Retinal pigment epithelial cell (primary cell): ENCODE measurements at regions not wholly inside any gene's neighbourhood (a gene's known extent, or its start where the extent isn't known, plus 50 kb on each side); places are given as distances from the start of the nearest gene placed in this dataset.

Experiments used
- DNase-seq: peaks from one replicate; pipeline ENCODE4 v3.0.0-alpha.2; 2010; ENCODE audit warnings: low read depth
- H3K4me3 ChIP-seq: 2 replicates; pipeline ENCODE4 v1.5.1; 2011; ENCODE audit warnings: mild to moderate bottlenecking, low read length, control low read depth, moderate library complexity
- CTCF ChIP-seq: conservative IDR thresholded peaks from 2 replicates; pipeline ENCODE4 v1.5.1; 2011; ENCODE audit warnings: low read depth, low read length, control low read depth, inconsistent platforms

- no peak for TF ChIP-seq CTCF
- DNase-seq, result no peak
- no peak overlapping the region for H3K4me3 ChIP-seq
These were observed 93.6 kb upstream of the CNOT2 start for GRCh38 chr12:70149665-70150064.

- no peak overlapping the region for H3K4me3 ChIP-seq
- no peak for TF ChIP-seq CTCF
- no peak for DNase-seq
These were observed 93.0 kb upstream of the CNOT2 start for GRCh38 chr12:70150230-70150629.

- no peak for TF ChIP-seq CTCF
- DNase-seq, result no peak
- no peak overlapping the region for H3K4me3 ChIP-seq
These were observed 91.2 kb upstream of the CNOT2 start for GRCh38 chr12:70151993-70152392.

- TF ChIP-seq CTCF, result no peak
- no peak overlapping the region for H3K4me3 ChIP-seq
These were observed 89.1 kb upstream of the CNOT2 start for GRCh38 chr12:70154087-70154638.

GRCh38 chr12:70154960-70155589 lies 88.2 kb upstream of the CNOT2 start:
- no peak overlapping the region for H3K4me3 ChIP-seq
- DNase-seq, result no peak
- no peak for TF ChIP-seq CTCF

More at GRCh38 chr12:70154087-70154638, 89.1 kb upstream of the CNOT2 start:
- no peak for DNase-seq

- H3K4me3 ChIP-seq, result no peak overlapping the region
- DNase-seq, result no peak
- no peak for TF ChIP-seq CTCF
These were observed 86.1 kb upstream of the CNOT2 start for GRCh38 chr12:70157099-70157498.

- no peak for TF ChIP-seq CTCF
- DNase-seq, result no peak
These were observed 77.8 kb upstream of the CNOT2 start for GRCh38 chr12:70165450-70165849.

More at GRCh38 chr12:70165450-70165849, 77.8 kb upstream of the CNOT2 start:
- H3K4me3 ChIP-seq, result no peak overlapping the region
